ENCODE measurements at regions not wholly inside any gene's neighbourhood (a gene's known extent, or its start where the extent isn't known, plus 50 kb on each side); places are given as distances from the start of the nearest gene placed in this dataset.

DNA sequence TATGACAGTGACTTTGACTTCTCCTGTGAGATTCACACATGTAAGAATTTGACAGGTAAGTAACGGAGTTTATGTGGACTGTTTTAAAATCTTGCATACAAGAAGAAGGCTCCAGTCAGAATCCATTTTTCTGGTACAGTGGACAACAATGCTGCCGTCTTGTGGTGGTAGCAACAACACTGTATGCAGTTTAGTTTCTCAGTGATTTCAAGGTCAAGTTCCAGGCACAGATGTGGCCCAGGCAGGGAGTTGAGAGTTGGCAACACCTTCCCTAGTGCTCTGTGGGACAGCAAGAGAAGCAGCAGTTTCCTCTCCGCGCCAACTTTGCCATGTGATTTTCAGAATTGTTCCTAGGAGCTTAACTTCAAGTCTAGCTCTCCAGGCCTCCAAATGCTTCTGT is 56.0 kb upstream of the STPG2 start:
- TF ChIP-seq, protein P1, sequence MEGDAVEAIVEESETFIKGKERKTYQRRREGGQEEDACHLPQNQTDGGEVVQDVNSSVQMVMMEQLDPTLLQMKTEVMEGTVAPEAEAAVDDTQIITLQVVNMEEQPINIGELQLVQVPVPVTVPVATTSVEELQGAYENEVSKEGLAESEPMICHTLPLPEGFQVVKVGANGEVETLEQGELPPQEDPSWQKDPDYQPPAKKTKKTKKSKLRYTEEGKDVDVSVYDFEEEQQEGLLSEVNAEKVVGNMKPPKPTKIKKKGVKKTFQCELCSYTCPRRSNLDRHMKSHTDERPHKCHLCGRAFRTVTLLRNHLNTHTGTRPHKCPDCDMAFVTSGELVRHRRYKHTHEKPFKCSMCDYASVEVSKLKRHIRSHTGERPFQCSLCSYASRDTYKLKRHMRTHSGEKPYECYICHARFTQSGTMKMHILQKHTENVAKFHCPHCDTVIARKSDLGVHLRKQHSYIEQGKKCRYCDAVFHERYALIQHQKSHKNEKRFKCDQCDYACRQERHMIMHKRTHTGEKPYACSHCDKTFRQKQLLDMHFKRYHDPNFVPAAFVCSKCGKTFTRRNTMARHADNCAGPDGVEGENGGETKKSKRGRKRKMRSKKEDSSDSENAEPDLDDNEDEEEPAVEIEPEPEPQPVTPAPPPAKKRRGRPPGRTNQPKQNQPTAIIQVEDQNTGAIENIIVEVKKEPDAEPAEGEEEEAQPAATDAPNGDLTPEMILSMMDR (IDR thresholded peaks at IDR 0.05): no peak
- TF ChIP-seq POLR2A (IDR thresholded peaks at IDR 0.05): no peak
- Histone ChIP-seq H3K27me3 (no peaks in the 10 kb centered on the region), H3K9me3 (peaks cover 0 to 3% (median 0%) of the 10 kb centered on the region in 4 donors), H3K4me3 (no peak overlapping the region), H3K36me3 (no peaks in the 10 kb centered on the region), H3K27ac (no peak overlapping the region), H3K4me1 (no peaks in the 10 kb centered on the region)
- no peak for DNase-seq

DNA sequence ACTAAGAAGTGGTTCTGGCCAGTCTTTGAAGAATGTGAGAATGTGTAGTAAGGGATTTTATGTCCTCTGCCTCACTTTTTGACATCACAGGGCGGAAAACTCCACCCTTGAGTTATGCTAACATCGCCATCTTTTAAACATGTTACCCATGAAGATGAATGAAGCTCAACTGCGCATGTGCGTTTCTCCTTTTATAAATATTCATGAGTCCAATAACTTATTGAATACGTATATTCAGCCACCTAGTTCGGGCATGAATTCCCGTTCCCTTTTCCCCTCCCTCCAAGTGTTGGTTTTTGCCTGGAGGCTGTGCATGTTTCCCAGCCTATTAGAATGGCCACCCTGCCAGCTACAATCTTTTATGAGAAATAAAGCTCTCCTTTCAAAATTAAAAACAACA is 51.7 kb upstream of the STPG2 start:
- H3K9me3 ChIP-seq: peaks cover 0 to 21% (median 0%) of the 10 kb centered on the region in 4 donors
- no peaks in the 10 kb centered on the region for H3K27me3 ChIP-seq
- H3K4me3 ChIP-seq: no peak overlapping the region
- DNase-seq: no peak
- H3K4me1 ChIP-seq: no peaks in the 10 kb centered on the region
- TF ChIP-seq, protein P1 (IDR thresholded peaks at IDR 0.05): no peak
- TF ChIP-seq POLR2A (IDR thresholded peaks at IDR 0.05): no peak
- H3K27ac ChIP-seq: no peak overlapping the region
- no peaks in the 10 kb centered on the region for H3K36me3 ChIP-seq

DNA sequence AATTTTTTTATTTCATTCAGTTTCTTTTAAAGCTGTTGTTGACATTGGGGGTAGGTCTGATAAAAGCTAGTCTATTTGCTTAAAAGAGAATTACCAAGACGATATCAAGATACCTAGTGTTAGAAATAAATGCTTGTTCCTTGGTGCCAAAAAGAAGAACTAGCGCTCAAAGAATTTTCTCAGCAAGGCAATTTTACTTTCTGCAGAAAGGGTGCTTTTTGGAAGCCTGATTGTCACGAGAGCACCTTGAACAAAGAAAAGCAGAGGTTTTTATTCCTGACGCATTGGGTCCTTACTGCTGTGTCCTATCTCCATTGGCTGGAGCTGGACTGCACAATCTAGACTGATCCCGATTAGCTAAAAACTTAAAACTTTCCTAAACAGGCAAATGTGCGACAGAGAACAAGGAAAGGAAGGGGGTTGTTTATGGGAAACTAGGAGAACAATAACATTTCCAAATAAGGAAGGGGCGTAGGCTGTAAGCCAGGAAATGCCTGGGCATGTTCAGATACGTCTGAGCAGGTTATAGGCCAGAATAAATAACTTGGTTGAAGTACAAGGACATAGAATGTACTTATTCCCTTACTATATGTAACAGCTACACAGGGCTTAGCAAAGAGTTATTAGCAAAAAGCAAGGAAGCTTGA is 50.3 kb upstream of the STPG2 start:
- no peaks in the 10 kb centered on the region for H3K4me1 ChIP-seq
- H3K27me3 ChIP-seq: no peaks in the 10 kb centered on the region
- no peak for DNase-seq
- no peak overlapping the region for H3K4me3 ChIP-seq
- no peaks in the 10 kb centered on the region for H3K36me3 ChIP-seq
- peaks cover 0 to 21% (median 0%) of the 10 kb centered on the region in 4 donors for H3K9me3 ChIP-seq
- H3K27ac ChIP-seq: no peak overlapping the region
- TF ChIP-seq POLR2A (IDR thresholded peaks at IDR 0.05): no peak
- TF ChIP-seq, protein P1 (IDR thresholded peaks at IDR 0.05): no peak
